Loucy (cell line): ENCODE measurements at regions not wholly inside any gene's neighbourhood (a gene's known extent, or its start where the extent isn't known, plus 50 kb on each side); places are given as distances from the start of the nearest gene placed in this dataset.

Experiments
- H2AFZ ChIP-seq: fragments of 200-600 bp; sonication (generic); 2 replicates; pipeline ENCODE4 v1.6.0; 2016; ENCODE audit warnings: antibody characterized with exemption, mild to moderate bottlenecking, low read length, moderate library complexity
- H3F3A ChIP-seq: fragments of 200-600 bp; 2 replicates; pipeline ENCODE4 v1.6.0; 2016; ENCODE audit warnings: antibody characterized with exemption, low read depth, mild to moderate bottlenecking
- H3K27me3 ChIP-seq: fragments of 200-600 bp; sonication (generic); 2 replicates; pipeline ENCODE4 v1.6.1; 2014; ENCODE audit warnings: low read length, mild to moderate bottlenecking; ENCODE audit not compliant: insufficient read depth, poor library complexity, severe bottlenecking
- H3K36me3 ChIP-seq: fragments of 200-600 bp; sonication (generic); 2 replicates; pipeline ENCODE4 v1.6.1; 2016; ENCODE audit warnings: low read length; ENCODE audit not compliant: insufficient read depth
- H3K4me1 ChIP-seq: fragments of 200-600 bp; sonication (generic); 2 replicates; pipeline ENCODE4 v1.5.1; 2014; ENCODE audit warnings: low read length, mild to moderate bottlenecking; ENCODE audit not compliant: insufficient read depth, poor library complexity, severe bottlenecking
- H3K4me2 ChIP-seq: fragments of 200-600 bp; sonication (generic); 2 replicates; pipeline ENCODE4 v1.6.0; 2014; ENCODE audit warnings: antibody characterized with exemption, low read length, low read depth, mild to moderate bottlenecking; ENCODE audit not compliant: poor library complexity, severe bottlenecking
- H3K4me3 ChIP-seq: fragments of 200-600 bp; sonication (generic); 2 replicates; pipeline ENCODE4 v1.5.1; 2014; ENCODE audit warnings: low read length, mild to moderate bottlenecking, mixed read lengths; ENCODE audit not compliant: poor library complexity, severe bottlenecking
- H3K79me2 ChIP-seq: fragments of 200-600 bp; sonication (generic); 2 replicates; pipeline ENCODE4 v1.6.1; 2014; ENCODE audit warnings: low read length; ENCODE audit not compliant: insufficient read depth
- H3K9ac ChIP-seq: fragments of 200-600 bp; sonication (generic); 2 replicates; pipeline ENCODE4 v1.6.0; 2014; ENCODE audit warnings: mild to moderate bottlenecking, low read depth, low read length, moderate library complexity; ENCODE audit not compliant: poor library complexity, severe bottlenecking
- H3K9me2 ChIP-seq: fragments of 200-600 bp; sonication (generic); replicated peaks from 2 replicates; pipeline ENCODE4 v1.6.1; 2016; ENCODE audit warnings: low read depth, low read length, mixed read lengths
- H3K9me3 ChIP-seq: fragments of 200-600 bp; sonication (generic); 2 replicates; pipeline ENCODE4 v1.6.1; 2014; ENCODE audit warnings: mild to moderate bottlenecking, antibody characterized with exemption, low read length, low read depth; ENCODE audit not compliant: insufficient read depth
- H4K20me1 ChIP-seq: fragments of 200-600 bp; sonication (generic); 2 replicates; pipeline ENCODE4 v1.6.0; 2014; ENCODE audit warnings: antibody characterized with exemption, low read length, mild to moderate bottlenecking; ENCODE audit not compliant: insufficient read depth, poor library complexity, severe bottlenecking
- CTCF ChIP-seq: fragments of 200-600 bp; sonication (generic); conservative IDR thresholded peaks from 2 replicates; pipeline ENCODE4 v1.5.1; 2014; ENCODE audit warnings: mild to moderate bottlenecking, antibody characterized with exemption, low read length
- EZH2phosphoT487 ChIP-seq: fragments of 200-600 bp; IDR thresholded peaks from 2 replicates; pipeline ENCODE4 v1.6.1; 2018; ENCODE audit warnings: antibody characterized with exemption, mild to moderate bottlenecking, moderate library complexity, borderline replicate concordance

DNA sequence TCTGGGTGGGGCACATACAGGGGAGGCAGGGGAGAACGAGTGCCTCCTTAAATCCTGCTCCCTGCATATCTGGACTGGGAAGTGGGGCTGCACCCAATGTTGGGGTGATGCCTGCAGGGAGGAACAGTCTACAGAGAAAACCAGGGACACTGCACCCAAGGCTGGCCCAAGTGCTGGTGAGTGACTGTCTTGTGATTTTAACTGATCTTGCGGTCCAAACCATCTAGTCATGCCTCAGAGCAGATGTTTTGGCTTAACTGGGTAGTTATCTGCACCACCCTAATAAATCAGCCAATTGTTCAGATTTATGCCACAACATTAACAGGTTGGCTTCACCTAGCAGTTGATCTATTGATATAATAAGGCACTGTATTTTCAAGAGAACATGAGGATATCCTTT, 219.2 kb upstream of the IRS2 start:
- Histone ChIP-seq H3K36me3 (no peaks in the 10 kb centered on the region), H3K27me3 (no peaks in the 10 kb centered on the region), H3K79me2 (no peaks in the 10 kb centered on the region), H3F3A (no peaks in the 10 kb centered on the region), H3K9ac (no peak overlapping the region), H3K9me3 (no peaks in the 10 kb centered on the region), H2AFZ (no peak overlapping the region), H3K9me2 (no peaks in the 10 kb centered on the region), H4K20me1 (no peaks in the 10 kb centered on the region), H3K4me3 (no peak overlapping the region), H3K4me1 (no peaks in the 10 kb centered on the region), H3K4me2 (no peak overlapping the region)
- no peak for TF ChIP-seq CTCF
- TF ChIP-seq EZH2phosphoT487: no peak

DNA sequence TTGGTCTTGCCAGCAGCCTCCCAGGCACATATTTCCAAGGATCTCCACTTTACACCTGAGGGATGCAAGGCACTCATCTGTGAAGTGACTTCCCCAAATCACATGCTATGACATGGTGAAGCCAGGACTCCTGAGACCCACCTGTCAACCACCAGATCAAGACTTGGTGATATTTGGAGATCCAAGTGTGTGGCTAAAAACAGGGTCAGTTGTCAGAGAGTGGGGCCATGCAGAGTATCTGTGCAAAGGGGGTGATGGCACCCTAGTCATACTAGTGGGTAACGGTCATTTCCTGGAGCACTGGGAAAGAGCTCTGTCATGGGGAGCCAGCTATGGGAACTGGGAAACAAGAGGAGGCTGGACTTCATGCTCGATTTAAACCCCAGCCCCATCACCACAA, 218.4 kb upstream of the IRS2 start:
- no peaks in the 10 kb centered on the region for H4K20me1 ChIP-seq
- H3K9me3 ChIP-seq: no peaks in the 10 kb centered on the region
- H3K4me2 ChIP-seq: no peak overlapping the region
- no peak overlapping the region for H3K9ac ChIP-seq
- H3K4me3 ChIP-seq: no peak overlapping the region
- H3K4me1 ChIP-seq: no peaks in the 10 kb centered on the region
- no peaks in the 10 kb centered on the region for H3K79me2 ChIP-seq
- H3K36me3 ChIP-seq: no peaks in the 10 kb centered on the region
- no peak overlapping the region for H2AFZ ChIP-seq
- H3F3A ChIP-seq: no peaks in the 10 kb centered on the region
- H3K9me2 ChIP-seq: no peaks in the 10 kb centered on the region
- TF ChIP-seq CTCF (no peak), EZH2phosphoT487 (no peak)
- H3K27me3 ChIP-seq: no peaks in the 10 kb centered on the region

DNA sequence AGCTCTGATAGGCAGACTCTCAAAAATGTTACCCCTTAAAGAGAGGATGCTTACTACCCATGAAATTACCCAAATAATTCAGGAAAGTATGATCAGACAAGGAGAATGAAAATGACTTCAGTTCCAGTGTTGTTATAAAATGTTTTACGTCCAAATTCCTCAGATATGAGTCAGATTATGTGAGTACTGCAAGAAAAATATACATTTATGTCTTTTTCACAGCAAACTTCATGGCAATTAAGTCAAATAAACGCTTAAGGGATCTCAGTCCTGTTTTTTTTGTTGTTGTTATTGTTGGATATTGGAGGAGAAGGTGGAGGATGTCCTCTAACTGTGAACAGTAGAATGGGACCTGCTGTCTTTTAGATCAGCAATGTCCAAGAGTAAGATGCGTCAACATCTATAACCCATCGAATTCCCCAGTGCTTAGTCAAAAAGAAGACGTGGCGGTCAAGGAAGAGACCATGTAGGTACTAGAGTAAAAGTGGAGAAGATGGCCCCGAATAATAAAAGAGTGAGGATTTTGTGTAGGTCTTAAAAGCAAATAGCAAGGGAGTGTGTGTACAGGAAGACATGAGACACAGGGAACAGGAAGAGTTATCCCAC, 215.4 kb upstream of the IRS2 start:
- TF ChIP-seq EZH2phosphoT487 (no peak), CTCF (no peak)
- no peak overlapping the region for H3K9ac ChIP-seq
- H3K36me3 ChIP-seq: no peaks in the 10 kb centered on the region
- no peak overlapping the region for H3K4me3 ChIP-seq
- no peaks in the 10 kb centered on the region for H3K9me2 ChIP-seq
- no peaks in the 10 kb centered on the region for H3F3A ChIP-seq
- H3K27me3 ChIP-seq: no peaks in the 10 kb centered on the region
- H3K4me2 ChIP-seq: no peak overlapping the region
- H2AFZ ChIP-seq: no peak overlapping the region
- H3K79me2 ChIP-seq: no peaks in the 10 kb centered on the region
- no peaks in the 10 kb centered on the region for H4K20me1 ChIP-seq
- no peaks in the 10 kb centered on the region for H3K9me3 ChIP-seq
- no peaks in the 10 kb centered on the region for H3K4me1 ChIP-seq
